ENCODE measurements at regions not wholly inside any gene's neighbourhood (a gene's known extent, or its start where the extent isn't known, plus 50 kb on each side); places are given as distances from the start of the nearest gene placed in this dataset.

DNA sequence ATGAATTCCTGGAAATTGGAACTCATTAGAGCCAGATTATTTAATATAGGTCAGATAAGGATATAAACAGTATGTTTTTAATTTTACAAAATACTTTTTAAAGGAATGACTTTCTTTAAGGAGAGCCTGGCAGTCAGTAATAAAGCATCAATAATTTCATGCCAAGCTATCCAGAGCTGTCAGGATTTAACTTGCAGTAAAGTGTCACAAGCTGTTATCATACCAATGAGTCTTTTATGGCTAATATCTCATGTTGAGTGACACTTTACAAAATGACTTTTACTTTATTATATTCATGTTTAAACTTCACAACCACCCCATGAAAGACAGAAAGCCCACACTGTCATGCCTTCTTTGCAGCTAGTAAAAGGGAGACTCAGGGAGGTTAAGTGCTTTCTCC is 72.9 kb upstream of the C3orf49 start:
- TF ChIP-seq, protein P1, sequence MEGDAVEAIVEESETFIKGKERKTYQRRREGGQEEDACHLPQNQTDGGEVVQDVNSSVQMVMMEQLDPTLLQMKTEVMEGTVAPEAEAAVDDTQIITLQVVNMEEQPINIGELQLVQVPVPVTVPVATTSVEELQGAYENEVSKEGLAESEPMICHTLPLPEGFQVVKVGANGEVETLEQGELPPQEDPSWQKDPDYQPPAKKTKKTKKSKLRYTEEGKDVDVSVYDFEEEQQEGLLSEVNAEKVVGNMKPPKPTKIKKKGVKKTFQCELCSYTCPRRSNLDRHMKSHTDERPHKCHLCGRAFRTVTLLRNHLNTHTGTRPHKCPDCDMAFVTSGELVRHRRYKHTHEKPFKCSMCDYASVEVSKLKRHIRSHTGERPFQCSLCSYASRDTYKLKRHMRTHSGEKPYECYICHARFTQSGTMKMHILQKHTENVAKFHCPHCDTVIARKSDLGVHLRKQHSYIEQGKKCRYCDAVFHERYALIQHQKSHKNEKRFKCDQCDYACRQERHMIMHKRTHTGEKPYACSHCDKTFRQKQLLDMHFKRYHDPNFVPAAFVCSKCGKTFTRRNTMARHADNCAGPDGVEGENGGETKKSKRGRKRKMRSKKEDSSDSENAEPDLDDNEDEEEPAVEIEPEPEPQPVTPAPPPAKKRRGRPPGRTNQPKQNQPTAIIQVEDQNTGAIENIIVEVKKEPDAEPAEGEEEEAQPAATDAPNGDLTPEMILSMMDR (IDR thresholded peaks at IDR 0.05): no peak
- no peak for TF ChIP-seq EZH2 (IDR thresholded peaks at IDR 0.05)
